SK-N-MC (cell line): ENCODE measurements at regions not wholly inside any gene's neighbourhood (a gene's known extent, or its start where the extent isn't known, plus 50 kb on each side); places are given as distances from the start of the nearest gene placed in this dataset.

Experiments used
- DNase-seq: peaks from one replicate; pipeline ENCODE4 v3.0.0-alpha.2; 2011; ENCODE audit warnings: low read depth, low spot score
- H3K27ac ChIP-seq: fragments of 200-600 bp; sonication (generic); 2 replicates; pipeline ENCODE4 v1.5.1; 2016; ENCODE audit warnings: mixed run types
- H3K36me3 ChIP-seq: fragments of 200-600 bp; sonication (generic); 2 replicates; pipeline ENCODE4 v1.6.1; 2017; ENCODE audit warnings: antibody characterized with exemption, low read length, mixed read lengths; ENCODE audit not compliant: insufficient read depth
- H3K4me3 ChIP-seq: fragments of 200-600 bp; sonication (generic); 2 replicates; pipeline ENCODE4 v1.5.1; 2016
- H3K9ac ChIP-seq: fragments of 200-600 bp; sonication (generic); 2 replicates; pipeline ENCODE4 v1.8.0; 2017; ENCODE audit warnings: mixed run types, mixed read lengths; ENCODE audit not compliant: insufficient read length
- H3K9me3 ChIP-seq: fragments of 200-600 bp; sonication (generic); 2 replicates; pipeline ENCODE4 v1.6.1; 2017; ENCODE audit warnings: low read depth, mild to moderate bottlenecking, antibody characterized with exemption, low read length, moderate library complexity, mixed read lengths
- EZH2 ChIP-seq: fragments of 200-600 bp; sonication (generic); IDR thresholded peaks from one replicate; pipeline ENCODE4 v1.6.1; 2017; ENCODE audit warnings: antibody characterized with exemption
- FOXP2 ChIP-seq: optimal IDR thresholded peaks from 2 replicates; pipeline ENCODE3; 2011; ENCODE audit warnings: mild to moderate bottlenecking, moderate library complexity; ENCODE audit not compliant: insufficient read depth; ENCODE audit errors: extremely low read length, control extremely low read depth
- POLR2AphosphoS5 ChIP-seq: IDR thresholded peaks from 2 replicates; pipeline ENCODE4 v1.6.1; 2012; ENCODE audit warnings: mild to moderate bottlenecking, low read depth, low read length, borderline replicate concordance

DNA sequence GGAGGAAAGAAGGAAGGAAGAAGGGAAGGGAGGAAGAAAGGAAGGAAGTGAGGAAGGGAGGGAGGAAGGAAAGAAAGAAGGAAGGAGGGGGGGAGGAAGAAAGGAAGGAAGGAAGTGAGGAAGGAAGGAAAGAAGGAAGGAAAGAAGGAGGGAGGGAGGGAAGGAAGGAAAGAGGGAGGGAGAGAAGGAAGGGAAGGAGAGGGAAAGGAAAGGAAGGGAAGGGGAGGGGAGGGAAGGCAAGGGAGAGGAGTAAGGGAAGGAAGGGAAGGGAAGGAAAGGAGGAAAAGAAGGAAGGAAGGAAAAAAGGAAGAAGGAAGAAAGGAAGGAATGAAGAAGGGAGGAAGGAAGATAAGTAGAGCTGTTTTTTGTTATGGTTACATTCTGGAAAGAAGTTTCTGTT lies 141.2 kb downstream of the LRRC3B start:
- no peaks in the 10 kb centered on the region for H3K9me3 ChIP-seq
- no peak for DNase-seq
- H3K36me3 ChIP-seq = no peaks in the 10 kb centered on the region
- TF ChIP-seq EZH2 = no peak
- TF ChIP-seq FOXP2 = no peak
- no peak for TF ChIP-seq POLR2AphosphoS5
- H3K27ac ChIP-seq = no peak overlapping the region
- H3K4me3 ChIP-seq = no peak overlapping the region
- no peak overlapping the region for H3K9ac ChIP-seq

DNA sequence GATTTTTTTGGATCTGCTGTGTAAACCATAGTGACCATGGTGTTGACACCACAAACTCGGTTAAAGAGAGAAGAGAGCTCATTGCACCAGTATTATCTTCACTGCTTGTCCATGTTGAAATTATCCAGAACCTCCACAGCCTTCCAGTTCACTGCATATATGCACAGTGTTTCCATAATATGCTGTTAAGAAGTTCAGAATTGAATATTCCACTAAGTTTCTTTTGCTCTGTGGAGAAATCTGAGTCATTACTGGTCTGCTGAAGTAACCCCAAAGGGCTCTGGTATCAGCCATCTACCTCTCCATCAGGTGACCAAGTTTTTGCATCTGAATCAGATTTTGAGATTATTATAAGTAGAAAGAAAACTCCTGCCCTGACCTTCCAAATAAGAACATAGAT lies 143.5 kb downstream of the LRRC3B start:
- no peak for DNase-seq
- no peak for TF ChIP-seq POLR2AphosphoS5
- TF ChIP-seq EZH2 = no peak
- TF ChIP-seq FOXP2 = no peak
- no peak overlapping the region for H3K27ac ChIP-seq
- no peak overlapping the region for H3K4me3 ChIP-seq
- H3K36me3 ChIP-seq = no peaks in the 10 kb centered on the region
- no peak overlapping the region for H3K9ac ChIP-seq
- H3K9me3 ChIP-seq = no peaks in the 10 kb centered on the region

DNA sequence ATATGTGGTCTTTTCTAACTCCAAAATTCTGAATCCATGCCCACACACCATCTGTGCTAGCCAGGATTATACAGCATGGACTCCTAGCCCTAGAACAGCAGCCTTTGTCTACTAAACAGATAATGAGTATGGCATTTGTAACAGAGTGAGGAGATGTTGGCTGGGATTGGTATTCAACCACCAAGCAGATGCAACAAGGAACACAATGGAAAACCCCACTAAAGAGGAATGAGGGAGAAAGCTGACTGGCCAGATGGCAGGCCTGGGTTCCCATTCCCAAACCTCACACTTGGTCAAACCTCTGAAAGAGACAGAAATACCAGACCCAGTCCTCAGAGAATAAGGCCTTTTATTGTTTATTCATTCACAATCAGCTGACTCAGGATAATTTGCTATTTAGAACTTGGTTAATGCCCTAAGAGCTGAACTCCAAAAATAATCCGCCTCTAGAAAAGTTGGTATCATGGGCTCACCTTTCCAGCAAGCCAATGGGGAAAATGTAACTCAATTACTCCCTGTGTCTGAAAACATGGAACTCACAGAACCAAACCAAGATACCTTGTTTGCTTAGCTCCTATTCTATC lies 145.6 kb downstream of the LRRC3B start:
- no peak overlapping the region for H3K27ac ChIP-seq
- H3K36me3 ChIP-seq = no peaks in the 10 kb centered on the region
- no peak for TF ChIP-seq EZH2
- TF ChIP-seq FOXP2 = no peak
- no peak for TF ChIP-seq POLR2AphosphoS5
- H3K4me3 ChIP-seq = no peak overlapping the region
- H3K9me3 ChIP-seq = no peaks in the 10 kb centered on the region
- H3K9ac ChIP-seq = no peak overlapping the region
- DNase-seq = no peak

DNA sequence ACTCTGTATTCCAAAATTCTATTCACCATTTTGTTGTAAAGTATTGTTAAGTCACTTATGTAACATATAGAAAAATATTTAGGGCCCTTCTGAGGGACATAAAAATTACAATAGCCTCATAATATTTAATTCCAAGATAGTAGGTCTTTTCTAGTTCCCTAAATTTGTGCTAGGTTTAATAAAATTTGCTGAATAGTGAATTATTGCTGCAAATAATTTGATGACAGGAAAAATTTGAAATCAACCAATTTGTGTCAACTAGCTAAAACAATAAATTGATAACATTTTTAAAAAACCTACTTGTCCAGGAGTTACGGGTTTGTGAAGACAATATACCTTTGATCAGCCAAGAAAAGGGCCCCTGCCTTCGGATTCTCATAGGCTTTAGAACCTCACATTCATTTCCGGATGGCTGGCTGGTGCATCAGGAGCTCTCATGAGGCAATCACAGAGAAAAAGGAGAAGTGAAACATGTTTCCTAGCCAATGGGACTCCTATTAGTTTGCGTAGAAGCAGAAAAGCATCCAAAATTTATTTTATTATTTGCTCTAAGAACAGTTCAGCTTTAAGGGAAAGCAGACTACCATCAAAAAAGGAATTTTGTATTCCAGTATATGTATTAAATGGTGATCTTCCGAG lies 177.2 kb downstream of the LRRC3B start:
- Histone ChIP-seq H3K9ac (no peak overlapping the region), H3K36me3 (no peaks in the 10 kb centered on the region), H3K27ac (no peak overlapping the region), H3K4me3 (no peak overlapping the region), H3K9me3 (no peaks in the 10 kb centered on the region)
- DNase-seq = no peak
- TF ChIP-seq FOXP2 = no peak
- TF ChIP-seq EZH2 = no peak
- TF ChIP-seq POLR2AphosphoS5 = no peak

DNA sequence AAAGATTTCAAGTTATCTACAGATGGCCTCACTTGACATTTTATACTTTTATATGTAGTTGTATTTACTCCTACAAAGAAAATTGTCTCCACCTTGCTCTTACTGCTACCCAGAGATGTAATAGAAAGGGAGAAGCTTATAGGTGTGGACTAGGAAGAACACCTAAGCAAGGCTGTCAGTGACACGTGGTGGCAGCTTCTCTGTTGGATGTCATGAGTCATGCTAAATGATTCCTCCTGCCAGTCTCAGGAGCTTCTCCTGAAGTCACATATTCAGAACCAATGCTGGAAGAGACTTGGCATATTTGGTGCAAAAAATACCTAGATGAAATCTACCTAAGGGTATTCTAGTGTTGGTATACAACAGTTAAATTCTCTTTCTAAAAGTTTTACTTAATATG lies 184.7 kb downstream of the LRRC3B start:
- no peak overlapping the region for H3K27ac ChIP-seq
- TF ChIP-seq POLR2AphosphoS5 (no peak), EZH2 (no peak), FOXP2 (no peak)
- H3K36me3 ChIP-seq = no peaks in the 10 kb centered on the region
- no peak overlapping the region for H3K4me3 ChIP-seq
- no peak overlapping the region for H3K9ac ChIP-seq
- no peak for DNase-seq
- H3K9me3 ChIP-seq = no peaks in the 10 kb centered on the region

DNA sequence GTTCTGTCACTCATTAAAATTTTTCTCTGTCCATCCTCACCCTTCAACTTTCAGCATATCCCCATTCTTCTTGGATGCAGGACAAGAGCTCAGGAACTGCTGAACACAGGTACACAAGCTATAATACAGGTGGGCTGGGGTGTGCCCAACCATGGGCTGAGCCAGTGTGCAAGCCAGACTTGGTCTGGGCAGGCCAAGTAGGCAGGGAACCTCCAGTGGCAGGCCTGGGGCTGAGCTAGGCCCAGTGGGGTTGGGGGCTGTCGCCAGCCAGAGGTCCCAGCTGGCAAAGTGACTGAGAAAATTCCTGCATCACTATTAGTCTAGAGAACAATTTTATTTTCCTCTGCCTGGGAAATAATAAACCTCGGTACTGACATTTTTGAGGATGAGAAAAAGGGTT lies 202.9 kb downstream of the LRRC3B start:
- Histone ChIP-seq H3K36me3 (no peaks in the 10 kb centered on the region), H3K27ac (no peak overlapping the region), H3K4me3 (no peak overlapping the region), H3K9me3 (no peaks in the 10 kb centered on the region), H3K9ac (no peak overlapping the region)
- no peak for DNase-seq
- no peak for TF ChIP-seq EZH2
- no peak for TF ChIP-seq FOXP2
- no peak for TF ChIP-seq POLR2AphosphoS5

DNA sequence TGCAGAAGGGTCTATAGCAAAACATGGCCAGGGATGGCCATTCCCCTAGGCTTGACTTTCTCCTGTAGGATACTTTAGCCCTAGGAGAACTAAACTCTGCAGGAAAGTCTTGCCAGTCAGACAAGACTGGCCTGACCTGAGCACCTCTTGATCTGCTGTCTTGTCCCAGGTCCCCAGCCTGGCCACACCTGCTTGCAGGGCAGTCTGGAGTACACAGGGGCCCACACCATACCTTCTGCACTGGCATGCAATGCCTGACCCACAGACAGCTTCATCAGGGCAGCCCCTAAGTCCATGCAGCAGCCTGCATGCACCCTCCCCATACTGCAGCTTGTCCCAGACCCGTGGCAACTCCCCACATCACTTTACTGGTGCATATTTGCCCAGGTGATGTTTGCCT lies 204.6 kb downstream of the LRRC3B start:
- Histone ChIP-seq H3K27ac (no peak overlapping the region), H3K4me3 (no peak overlapping the region), H3K36me3 (no peaks in the 10 kb centered on the region), H3K9ac (no peak overlapping the region), H3K9me3 (no peaks in the 10 kb centered on the region)
- DNase-seq = no peak
- TF ChIP-seq EZH2 = no peak
- TF ChIP-seq POLR2AphosphoS5 = no peak
- no peak for TF ChIP-seq FOXP2

DNA sequence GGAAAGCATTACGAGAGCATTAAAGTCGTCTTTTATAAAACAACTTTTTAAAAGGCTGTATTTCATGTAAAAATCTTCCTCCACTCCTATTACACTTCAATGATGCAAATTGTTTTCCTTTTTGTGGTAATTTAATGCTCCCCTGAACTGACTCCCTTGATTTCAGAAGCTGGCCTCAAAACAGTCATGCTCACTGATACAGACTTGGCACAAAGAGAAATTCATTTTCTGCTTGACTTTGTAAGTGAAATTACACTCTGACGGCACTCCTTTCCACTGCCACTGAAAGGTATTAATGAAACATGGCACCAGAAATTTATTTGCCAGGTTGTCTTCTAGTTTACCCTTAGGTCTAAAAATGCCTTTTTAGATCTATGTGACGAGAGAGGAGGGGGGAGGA lies 215.5 kb downstream of the LRRC3B start:
- TF ChIP-seq EZH2 = no peak
- no peak for TF ChIP-seq FOXP2
- no peak for TF ChIP-seq POLR2AphosphoS5
- no peak overlapping the region for H3K4me3 ChIP-seq
- no peak overlapping the region for H3K27ac ChIP-seq
- no peak for DNase-seq
- H3K9ac ChIP-seq = no peak overlapping the region
- H3K9me3 ChIP-seq = no peaks in the 10 kb centered on the region
- H3K36me3 ChIP-seq = no peaks in the 10 kb centered on the region

DNA sequence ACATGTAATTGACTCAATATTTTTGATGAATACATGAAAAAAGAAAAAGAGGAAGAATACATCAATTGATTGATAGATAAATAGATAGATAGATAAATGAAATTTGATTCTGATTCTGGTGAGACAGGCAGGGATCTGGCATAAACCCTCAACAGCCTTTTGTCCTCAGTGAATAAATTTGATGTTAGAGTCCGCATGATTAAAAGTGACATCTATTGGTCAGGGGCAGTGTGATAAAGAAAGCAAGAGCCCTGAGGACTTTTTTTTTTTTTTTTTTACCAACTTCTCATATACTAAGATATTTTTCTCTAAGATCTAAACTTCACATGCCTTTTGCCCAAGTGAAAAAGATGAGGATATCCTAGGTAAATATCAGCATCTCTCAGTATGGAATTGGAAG lies 216.4 kb downstream of the LRRC3B start:
- Histone ChIP-seq H3K9me3 (no peaks in the 10 kb centered on the region), H3K9ac (no peak overlapping the region), H3K4me3 (no peak overlapping the region), H3K27ac (no peak overlapping the region), H3K36me3 (no peaks in the 10 kb centered on the region)
- TF ChIP-seq FOXP2 = no peak
- no peak for TF ChIP-seq EZH2
- no peak for TF ChIP-seq POLR2AphosphoS5
- no peak for DNase-seq
